NCI-H1930 (cell line): ENCODE measurements at regions not wholly inside any gene's neighbourhood (a gene's known extent, or its start where the extent isn't known, plus 50 kb on each side); places are given as distances from the start of the nearest gene placed in this dataset.

Experiments
- DNase-seq, 2 experiments: peaks; one replicate each; lab custom pipeline; 2025; lab: John Stamatoyannopoulos, UW

DNA sequence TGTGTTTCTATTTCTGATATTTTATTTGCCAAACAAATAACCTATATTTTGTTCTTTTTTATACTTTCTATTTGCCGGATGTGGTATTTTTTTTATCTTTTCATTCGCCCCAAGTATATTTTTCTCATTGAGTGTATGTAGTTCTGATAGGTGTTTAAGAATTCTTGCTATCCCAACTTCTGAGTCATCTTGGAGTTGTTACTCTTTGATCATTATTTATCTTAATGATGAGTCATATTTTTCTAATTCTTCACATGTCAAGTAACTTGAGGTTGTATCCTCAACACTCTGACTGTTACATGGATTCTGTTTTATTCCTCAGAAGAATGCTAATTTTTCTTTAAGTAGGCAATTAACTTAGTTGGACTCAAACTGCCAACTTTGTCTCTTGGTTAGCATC is 498.1 kb downstream of the TLE1 start:
- DNase-seq: no peak

DNA sequence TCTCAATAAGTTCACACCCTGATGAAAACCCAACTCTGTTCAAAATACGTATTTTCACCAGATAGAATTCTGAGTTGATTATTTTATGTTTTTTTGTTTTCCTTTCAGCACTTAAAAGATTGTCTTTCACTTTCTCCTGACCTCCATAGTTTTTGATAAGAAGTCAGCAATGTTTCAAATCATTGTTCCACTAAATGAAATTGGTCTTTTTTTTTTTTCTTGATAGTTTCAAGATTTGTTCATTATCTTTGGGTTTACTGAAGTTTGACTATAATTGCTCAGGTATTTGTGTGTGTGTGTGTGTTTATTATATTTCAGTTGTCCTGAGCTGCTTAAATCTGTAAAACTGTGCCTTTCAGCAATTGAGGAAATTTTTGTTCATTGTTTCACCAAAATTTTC is 498.7 kb downstream of the TLE1 start:
- no peak for DNase-seq

DNA sequence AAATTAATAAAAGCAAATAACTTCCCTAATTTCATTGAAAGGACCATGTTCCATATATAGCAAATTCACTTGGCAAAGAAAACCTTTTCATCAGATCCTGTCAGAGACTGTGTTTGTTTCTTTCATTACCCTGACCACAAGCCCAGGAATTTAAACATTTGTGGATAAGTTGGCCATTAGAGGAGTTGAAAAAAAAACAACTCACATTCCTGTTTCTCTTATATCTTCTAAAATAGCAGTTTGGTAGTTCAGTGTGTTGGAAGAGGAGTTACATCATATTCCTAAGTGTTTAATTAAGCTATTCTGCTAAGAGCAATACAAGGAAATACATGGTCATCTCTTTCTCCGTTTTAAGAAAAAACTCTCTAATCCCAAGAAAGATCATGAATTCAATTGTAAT is 505.6 kb downstream of the TLE1 start:
- no peak for DNase-seq

DNA sequence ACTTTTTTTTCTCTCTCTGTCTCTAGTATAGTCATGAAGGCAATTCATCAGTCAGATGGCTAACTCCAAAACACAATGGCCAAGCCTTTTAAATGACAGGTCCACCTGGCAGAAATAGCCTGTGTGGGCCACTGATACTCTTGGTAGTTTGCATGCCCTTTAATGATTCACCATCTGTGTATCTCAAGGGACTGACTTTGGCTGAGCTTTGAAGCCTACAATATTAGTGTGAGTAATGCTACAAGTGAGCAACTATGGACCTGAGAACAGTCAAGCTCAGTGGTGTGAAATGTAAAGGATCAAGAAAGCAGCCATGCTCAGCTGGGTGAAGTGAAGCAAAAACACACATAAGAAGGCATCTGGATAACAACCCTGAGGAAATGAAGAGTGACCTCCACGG is 506.9 kb downstream of the TLE1 start:
- no peak for DNase-seq

DNA sequence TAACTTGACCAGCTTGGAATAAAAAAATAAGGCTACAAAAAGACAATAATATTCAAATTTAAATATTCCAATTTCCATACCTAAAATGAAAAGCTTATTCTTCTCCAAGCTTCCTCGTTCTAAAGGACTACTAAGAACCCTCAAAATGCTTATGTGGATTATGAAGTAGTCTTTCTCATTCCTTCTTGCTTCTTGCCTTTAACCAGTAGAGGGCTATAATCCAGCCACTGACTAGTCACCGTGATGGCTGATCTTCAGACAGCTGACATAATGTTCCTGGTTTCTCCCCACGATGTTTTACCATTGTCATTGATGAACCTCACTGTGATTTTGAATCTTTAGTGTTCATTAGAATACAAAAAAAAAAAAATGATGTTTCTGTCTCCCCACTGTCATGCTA is 515.3 kb downstream of the TLE1 start:
- DNase-seq: no peak

DNA sequence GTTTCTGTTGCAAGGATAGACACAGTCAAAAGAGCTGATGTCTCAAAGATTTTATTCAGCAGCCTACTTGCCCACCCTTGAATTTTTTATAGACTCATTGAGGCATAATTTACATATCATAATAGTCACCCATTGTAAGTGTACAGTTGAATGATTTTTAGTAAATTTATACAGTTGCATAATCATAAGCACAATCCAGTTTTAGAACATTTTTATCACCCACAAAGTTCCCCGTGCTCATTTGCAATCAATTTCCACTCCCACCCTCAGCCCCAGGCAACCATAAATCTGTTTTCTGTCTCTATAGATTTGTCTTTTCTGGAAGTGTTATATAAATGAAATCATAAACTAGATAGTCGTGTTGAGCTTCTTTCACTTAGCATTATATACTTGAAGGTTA is 517.7 kb downstream of the TLE1 start:
- DNase-seq: no peak

DNA sequence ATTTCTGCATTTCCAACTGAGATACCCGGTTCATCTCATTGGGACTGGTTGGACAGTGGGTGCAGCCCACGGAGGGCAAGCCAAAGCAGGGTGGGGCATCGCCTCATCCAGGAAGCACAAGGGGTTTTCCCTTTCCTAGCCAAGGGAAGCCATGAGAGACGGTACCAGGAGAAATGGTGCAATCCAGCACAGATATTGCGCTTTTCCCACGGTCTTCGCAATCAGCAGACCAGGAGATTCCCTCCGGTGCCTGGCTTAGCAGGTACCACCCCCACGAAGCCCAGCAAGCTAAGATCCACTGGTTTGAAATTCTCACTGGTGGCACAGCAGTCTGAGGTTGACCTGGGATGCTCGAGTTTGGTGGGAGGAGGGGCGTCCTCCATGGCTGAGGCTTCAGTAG is 527.0 kb downstream of the TLE1 start:
- DNase-seq: no peak

DNA sequence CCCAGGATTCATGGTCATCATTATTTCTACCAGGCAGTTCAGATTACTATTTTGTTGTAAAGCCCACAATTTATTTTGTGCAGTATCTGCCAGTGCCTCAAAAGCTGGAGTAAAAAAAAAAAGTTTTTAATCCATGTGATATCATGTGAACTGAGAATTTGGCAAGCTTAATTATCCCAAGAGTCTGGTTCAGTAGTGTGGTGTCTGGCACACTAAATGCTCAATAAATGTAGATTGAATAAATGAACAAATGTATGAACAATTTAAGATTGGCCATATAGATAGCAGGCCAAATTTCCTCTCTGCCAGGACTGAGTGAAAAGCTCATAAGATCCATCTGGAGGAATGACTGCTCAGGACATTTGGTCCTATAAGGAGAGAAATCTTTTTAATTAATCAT is 533.0 kb downstream of the TLE1 start:
- no peak for DNase-seq

DNA sequence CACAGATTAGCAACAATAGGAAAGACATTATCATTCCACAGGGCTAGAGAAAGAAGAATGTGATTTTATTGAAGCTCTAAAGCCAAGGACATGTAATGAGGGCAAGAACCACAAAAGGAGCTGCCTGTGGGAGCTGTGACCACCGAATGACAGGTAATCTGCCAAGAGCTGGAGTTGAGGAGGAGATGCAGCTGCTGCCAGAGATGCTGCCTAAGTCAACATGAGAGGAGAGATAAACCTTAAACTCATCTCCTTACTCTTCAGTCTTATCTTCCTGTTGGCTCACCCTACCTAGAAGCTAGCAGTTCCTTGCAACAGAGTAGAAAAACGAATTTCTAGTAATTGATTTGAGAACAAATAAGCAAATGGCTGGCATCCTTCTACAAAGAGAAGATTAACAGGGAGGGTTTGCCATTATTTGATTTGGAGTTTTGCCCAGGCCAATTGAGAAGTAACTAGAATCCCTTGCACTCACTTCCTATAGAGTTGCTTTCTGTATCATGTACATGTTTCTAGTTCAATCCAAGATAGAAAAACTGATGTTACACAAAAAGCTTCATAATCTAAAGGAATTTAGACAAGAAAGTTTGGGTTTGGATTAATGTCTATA is 539.2 kb downstream of the TLE1 start:
- DNase-seq: peak; percentile 7 to 8

DNA sequence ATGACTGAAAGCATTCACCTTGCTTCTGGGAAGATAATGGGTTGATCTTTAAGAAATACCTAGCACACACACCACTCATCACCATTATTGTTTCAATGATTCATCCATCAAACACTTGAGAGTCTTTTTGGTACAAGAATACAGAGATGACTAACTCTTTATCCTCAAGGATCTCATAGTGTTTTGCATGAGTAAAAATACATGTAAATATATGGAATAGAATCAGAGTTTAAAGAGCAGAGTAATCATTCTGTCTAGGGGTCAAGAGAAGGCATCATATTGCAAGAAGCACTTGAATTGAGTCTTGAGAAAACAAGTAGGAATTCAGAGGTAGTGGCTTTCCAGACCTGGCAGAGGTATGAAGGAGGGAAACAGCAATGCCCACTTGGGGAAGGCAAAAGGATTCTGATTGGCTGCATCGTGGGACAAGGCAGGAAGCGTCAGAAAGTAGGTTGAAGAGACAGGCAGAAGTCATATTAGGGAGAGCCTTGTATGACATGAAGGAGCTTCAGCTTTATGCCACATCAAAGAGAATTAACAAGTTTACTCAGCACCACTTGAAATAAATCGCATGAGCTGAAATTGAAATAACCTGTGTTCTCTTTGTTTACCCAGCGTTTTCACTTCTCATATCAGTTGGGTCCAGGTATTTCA is 542.5 kb downstream of the TLE1 start:
- no peak for DNase-seq

DNA sequence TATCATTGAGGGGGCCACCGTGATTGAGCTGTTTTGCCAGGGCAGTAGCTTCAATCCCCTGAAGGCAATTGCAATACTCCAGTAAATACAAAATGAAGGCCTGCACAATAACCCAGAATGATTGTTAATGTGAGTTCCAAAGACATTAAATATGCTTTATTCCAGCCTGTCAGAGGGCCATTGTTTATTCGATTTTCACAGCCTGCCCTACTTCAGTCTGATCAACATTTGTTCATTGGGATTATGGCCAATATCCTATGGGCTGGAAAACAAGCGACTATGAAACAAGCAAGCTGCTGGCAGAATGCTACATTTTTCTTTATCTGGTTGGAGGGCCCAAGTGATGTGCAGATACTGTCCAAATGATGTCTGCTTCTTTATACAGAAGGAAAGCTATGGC is 543.1 kb downstream of the TLE1 start:
- DNase-seq: no peak

DNA sequence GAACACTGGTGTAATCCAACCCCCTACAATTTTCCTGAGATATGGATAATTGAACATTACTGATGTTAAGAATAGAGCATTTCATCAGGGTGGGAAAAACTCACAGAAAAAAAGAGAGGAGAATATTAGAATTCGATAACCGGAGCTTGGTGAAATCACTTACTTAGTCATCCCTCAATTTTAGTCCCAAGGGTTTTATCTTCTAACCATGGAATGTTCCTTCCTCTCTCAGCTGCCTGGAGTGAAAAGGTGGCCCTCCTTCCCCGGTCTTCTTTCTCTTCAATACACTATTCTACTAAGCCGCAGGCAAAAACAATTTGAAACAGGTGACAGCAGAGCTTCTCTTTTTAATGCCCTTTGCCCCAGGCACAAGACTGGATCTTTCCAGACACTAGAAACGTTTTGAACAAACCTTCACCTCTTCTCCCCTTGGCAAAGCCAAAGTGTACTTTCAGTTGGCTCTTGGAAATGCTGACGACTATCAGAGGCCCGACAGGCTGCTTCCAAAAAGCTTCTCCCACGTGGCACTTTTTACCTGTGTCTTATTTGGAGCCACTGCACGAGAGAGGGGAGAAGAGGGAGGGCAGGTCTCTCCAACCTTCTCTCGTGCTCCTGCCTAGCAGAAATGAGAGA is 543.9 kb downstream of the TLE1 start:
- no peak for DNase-seq

DNA sequence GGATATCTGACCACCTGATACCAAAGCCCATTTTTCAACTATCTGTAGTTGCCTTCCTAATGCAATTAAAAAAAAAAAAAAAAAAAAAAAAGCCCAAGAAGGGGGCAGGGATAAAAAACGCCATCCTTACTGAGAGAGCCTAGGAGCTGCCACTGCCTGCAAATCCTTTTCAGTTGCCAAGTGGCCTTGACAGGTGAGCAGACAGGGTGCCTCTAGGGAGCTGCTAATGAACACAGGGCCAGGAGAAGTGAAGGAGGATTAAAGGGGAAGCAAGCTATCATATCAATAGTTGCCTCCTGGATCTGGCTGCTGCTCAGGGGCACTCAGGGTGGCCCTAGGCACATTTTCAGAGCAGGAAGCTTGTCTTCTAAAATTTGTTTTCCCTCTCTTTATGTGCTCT is 547.4 kb downstream of the TLE1 start:
- DNase-seq: no peak

DNA sequence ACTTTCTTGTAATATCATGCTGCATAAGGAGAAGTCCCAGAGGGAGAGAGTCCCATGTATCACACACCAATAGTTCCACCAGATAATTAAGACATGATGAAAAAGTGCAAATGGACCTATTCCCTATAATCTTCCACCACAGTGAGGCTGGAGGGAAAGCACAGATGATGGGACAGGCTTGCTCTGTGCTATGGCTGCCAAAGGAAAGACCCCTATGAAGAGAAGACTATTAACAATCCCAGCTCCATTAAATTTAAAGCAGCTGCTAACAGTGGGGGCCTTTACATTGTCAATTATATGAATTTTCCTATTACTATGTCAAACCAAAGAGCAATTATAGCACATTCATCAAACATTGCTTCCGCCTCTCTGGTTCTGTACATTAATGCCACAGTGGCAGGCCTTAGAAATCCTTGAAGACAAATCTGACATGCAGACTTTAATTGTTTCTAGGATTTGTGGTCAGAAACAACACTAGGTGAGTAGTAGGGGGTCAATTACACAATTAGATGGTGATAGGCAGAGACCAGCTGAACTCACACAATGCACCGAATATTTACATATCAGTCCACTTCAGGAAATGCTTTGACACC is 551.3 kb downstream of the TLE1 start:
- no peak for DNase-seq

DNA sequence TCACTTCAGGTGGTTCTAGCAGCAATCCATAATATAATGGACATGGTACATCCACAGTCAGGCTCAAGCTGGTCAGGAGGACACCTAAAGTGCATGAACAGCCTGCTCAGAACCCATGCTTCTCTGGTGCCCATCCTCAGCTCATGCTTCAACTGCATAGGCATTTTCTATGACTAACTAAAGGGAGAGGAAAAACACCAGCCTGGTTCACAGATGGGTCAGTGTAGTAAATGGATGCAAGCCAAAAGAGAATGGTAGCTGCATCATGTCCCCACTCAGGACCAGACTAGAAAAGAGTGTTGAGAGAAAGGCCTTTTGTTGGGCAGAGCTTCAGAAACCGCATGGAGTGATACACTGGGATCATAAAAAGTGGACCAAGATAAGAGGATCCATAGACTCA is 556.6 kb downstream of the TLE1 start:
- no peak for DNase-seq

DNA sequence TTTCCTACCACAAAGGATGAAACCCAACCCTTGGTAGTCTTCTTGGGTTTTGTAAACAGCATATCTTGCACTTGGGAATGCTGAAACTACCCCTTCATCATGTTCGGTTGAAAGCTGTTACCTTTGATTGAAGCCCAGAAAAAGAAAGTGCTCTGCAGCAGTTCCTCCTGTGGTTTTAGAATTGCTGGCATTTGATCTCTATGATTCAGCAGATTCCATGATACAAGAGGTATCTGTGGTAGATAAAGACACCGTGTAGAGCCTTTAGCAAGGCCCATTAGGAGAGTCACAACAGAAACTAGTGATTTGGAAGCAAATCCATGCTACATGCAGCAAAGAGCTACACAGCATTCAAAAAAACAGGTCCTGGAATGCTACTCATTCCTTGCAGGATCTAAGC is 557.0 kb downstream of the TLE1 start:
- DNase-seq: no peak

DNA sequence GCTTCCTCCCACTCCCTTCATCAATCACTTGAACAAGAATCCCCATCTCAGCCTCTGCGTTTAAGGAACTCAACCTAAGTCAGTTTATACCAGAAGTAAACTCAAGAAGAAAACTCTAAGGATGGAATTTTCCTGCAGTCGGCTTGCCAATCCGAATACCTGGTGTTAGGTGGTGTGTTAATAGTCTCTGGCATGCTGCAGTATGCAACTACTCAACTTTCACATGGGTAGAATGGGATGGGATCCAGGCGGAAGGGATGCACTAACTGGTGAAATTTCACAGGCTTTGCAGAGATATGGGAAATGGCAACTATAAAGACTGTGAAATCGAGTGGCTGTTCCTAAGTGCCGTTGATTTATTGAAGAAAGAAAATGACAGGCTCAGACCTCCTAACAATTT is 560.6 kb downstream of the TLE1 start:
- DNase-seq: no peak

DNA sequence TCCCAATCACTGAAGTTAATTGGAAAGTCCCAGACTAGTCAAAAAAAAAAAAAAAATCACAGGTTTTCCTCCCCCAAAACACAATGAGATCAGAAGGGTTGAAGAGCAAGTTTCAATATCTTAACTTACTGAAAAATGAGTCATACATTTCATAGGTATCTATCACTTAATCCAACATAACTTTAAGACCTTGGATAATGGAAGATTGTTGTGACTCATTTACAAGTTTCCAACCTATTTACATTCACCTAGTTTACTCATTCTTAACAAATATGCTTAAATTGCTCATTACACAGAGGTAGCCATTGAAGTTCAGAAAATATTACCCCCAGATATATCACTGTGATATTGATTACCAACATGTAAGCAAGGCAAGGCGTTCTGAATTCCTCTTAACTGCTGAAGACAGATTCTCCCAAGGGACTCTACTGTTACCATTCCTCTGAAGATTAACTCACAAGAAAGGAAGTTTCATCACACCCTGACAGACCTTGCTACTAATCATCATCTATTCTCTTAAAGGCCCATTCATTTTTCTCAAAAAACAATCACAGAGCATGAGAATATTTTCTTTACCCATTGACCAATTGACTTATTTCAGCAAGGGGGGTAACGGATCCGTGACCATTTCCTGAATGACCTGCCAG is 563.8 kb downstream of the TLE1 start:
- no peak for DNase-seq

DNA sequence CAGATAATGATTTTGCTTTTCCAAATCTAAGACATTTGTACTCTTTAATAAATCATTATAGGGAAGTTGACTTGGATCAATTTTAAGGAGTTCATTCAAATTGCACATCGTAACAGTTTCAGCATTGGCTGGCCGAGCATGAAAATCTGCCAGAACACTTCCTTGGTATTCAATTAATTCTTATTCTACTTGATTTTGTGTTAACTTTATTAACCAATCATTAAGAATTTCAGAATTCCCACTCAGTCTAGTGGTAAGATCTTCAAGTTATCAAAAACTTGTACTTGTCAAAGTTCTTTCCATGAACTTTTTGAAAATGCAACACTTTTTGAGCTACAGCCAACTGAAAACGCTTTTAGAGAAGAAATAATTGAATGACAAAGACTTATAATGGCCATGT is 565.8 kb downstream of the TLE1 start:
- DNase-seq: no peak

DNA sequence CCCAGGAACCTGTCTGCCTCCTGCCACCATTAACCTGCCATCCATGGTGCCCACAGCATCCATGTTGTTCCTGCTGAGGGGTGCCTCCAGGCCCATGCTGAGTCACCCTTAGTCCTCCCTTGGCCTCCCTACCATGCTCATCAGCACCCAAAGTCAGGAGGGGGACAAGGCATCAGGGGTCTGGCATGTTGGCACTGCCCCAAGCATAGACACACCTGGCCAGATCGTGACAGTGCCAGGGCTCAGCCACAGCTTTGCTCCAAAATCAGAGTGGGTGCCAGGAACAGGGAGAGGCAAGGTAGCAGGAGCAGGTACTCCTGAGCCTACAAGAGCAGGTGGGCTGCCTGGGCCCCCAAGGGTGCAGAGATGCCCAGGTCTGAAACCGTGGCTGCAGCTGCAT is 566.6 kb downstream of the TLE1 start:
- no peak for DNase-seq

DNA sequence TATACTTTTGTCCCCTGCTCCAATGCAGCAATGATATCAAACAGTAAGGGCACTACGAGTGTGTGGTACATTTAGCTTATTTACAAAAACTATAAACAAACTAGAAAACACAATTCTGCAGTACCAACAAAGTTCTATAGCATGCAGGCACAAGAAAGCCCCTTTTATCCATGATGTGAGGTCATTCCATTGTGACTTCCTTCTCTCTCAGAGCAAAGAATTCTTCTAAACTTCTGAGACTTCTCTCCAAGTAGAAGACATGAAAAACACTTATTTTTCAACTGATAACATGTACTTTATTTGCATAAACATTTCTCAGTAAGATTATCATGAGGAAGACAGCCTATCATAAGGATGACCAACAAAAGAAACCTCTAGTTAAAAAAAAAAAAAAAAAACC is 569.8 kb downstream of the TLE1 start:
- DNase-seq: no peak

DNA sequence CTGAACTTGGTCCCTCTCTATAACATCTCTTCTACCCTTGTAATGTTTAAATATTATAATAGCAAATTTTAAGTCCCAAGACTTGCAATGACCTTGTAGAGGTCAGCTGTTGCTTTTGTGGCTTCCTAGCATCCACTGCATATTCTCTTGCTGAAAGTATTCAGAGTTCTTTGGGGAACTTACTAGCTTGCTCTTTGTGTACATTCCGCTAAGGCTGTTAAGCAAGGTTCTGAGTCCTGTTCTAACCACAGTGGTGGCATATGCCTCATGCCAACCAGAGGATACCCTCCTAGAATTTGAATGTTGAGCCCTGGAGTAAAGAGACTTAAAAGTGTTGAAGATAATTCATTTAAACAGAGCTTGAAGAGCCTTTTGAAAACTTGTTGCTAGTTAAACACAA is 570.9 kb downstream of the TLE1 start:
- no peak for DNase-seq
